ENCODE measurements at regions not wholly inside any gene's neighbourhood (a gene's known extent, or its start where the extent isn't known, plus 50 kb on each side); places are given as distances from the start of the nearest gene placed in this dataset.

- Mint-ChIP-seq H3K27ac (ENCODE audit: unreplicated experiment) (no peak overlapping the region), H3K36me3 (ENCODE audit: low read depth) (no peaks in the 10 kb centered on the region), H3K4me1 (ENCODE audit: low read depth) (no peaks in the 10 kb centered on the region), H3K27me3 (ENCODE audit: low read depth) (peaks cover 7% of the 10 kb centered on the region), H3K9me3 (ENCODE audit: low read depth) (no peaks in the 10 kb centered on the region), H3K4me3 (ENCODE audit: unreplicated experiment) (no peak overlapping the region)
- TF ChIP-seq CTCF (IDR thresholded peaks at IDR 0.05) = no peak
- no peak for DNase-seq (ENCODE audit: low spot score)
These were observed 152.9 kb downstream of the RPS24 start for GRCh38 chr10:78186572-78186971.

- Mint-ChIP-seq H3K4me1 (ENCODE audit: low read depth) (no peaks in the 10 kb centered on the region), H3K9me3 (ENCODE audit: low read depth) (no peaks in the 10 kb centered on the region), H3K27me3 (ENCODE audit: low read depth) (peaks cover 14% of the 10 kb centered on the region), H3K36me3 (ENCODE audit: low read depth) (no peaks in the 10 kb centered on the region), H3K27ac (ENCODE audit: unreplicated experiment) (no peak overlapping the region), H3K4me3 (ENCODE audit: unreplicated experiment) (no peak overlapping the region)
- no peak for TF ChIP-seq CTCF (IDR thresholded peaks at IDR 0.05)
- no peak for DNase-seq (ENCODE audit: low spot score)
These were observed 153.7 kb downstream of the RPS24 start for GRCh38 chr10:78187371-78187770.

- no peaks in the 10 kb centered on the region for H3K4me1 Mint-ChIP-seq (ENCODE audit: low read depth)
These were observed 154.8 kb downstream of the RPS24 start for GRCh38 chr10:78188446-78188845.

GRCh38 chr10:78190051-78190825, 156.6 kb downstream of the RPS24 start:
- TF ChIP-seq CTCF (IDR thresholded peaks at IDR 0.05) = no peak
- DNase-seq (ENCODE audit: low spot score) = no peak
- Mint-ChIP-seq H3K27ac (ENCODE audit: unreplicated experiment) (no peak overlapping the region), H3K4me3 (ENCODE audit: unreplicated experiment) (no peak overlapping the region), H3K36me3 (ENCODE audit: low read depth) (peaks cover 3% of the 10 kb centered on the region), H3K9me3 (ENCODE audit: low read depth) (peaks cover 4% of the 10 kb centered on the region), H3K4me1 (ENCODE audit: low read depth) (no peaks in the 10 kb centered on the region), H3K27me3 (ENCODE audit: low read depth) (peaks cover 20% of the 10 kb centered on the region)

More at GRCh38 chr10:78188446-78188845, 154.8 kb downstream of the RPS24 start:
- Mint-ChIP-seq H3K36me3 (ENCODE audit: low read depth) (peaks cover 3% of the 10 kb centered on the region), H3K27ac (ENCODE audit: unreplicated experiment) (no peak overlapping the region), H3K4me3 (ENCODE audit: unreplicated experiment) (no peak overlapping the region), H3K9me3 (ENCODE audit: low read depth) (peaks cover 4% of the 10 kb centered on the region), H3K27me3 (ENCODE audit: low read depth) (peaks cover 16% of the 10 kb centered on the region)
- no peak for DNase-seq (ENCODE audit: low spot score)
- no peak for TF ChIP-seq CTCF (IDR thresholded peaks at IDR 0.05)

GRCh38 chr10:78191301-78191700, 157.6 kb downstream of the RPS24 start:
- Mint-ChIP-seq H3K27me3 (ENCODE audit: low read depth) (peaks cover 20% of the 10 kb centered on the region), H3K9me3 (ENCODE audit: low read depth) (peaks cover 4% of the 10 kb centered on the region), H3K4me3 (ENCODE audit: unreplicated experiment) (no peak overlapping the region), H3K4me1 (ENCODE audit: low read depth) (no peaks in the 10 kb centered on the region), H3K36me3 (ENCODE audit: low read depth) (peaks cover 3% of the 10 kb centered on the region), H3K27ac (ENCODE audit: unreplicated experiment) (no peak overlapping the region)
- TF ChIP-seq CTCF (IDR thresholded peaks at IDR 0.05) = no peak
- no peak for DNase-seq (ENCODE audit: low spot score)
